SK-N-SH (cell line): ENCODE measurements at regions not wholly inside any gene's neighbourhood (a gene's known extent, or its start where the extent isn't known, plus 50 kb on each side); places are given as distances from the start of the nearest gene placed in this dataset.

Experiments
- CTCF ChIA-PET: fragments of 300-600, 350-600 bp; formaldehyde crosslinking; extraction: SDS; loops from one replicate; lab custom pipeline; 2021; lab: Yijun Ruan, JAX
- POLR2A ChIA-PET: fragments of 350-600 bp; sonication (Branson Sonifier 250); formaldehyde crosslinking; extraction: SDS; loops from one replicate; lab custom pipeline; 2020; ENCODE audit warnings: antibody characterized with exemption, inconsistent platforms; lab: Yijun Ruan, JAX
- DNase-seq: peaks from one replicate; pipeline ENCODE4 v3.0.0; 2012
- H2AFZ ChIP-seq: fragments of 200-600 bp; sonication (generic); 2 replicates; pipeline ENCODE4 v1.8.1; 2016; ENCODE audit warnings: antibody characterized with exemption, mild to moderate bottlenecking, low read depth
- H3F3A ChIP-seq: fragments of 200-600 bp; sonication (generic); replicated peaks from 2 replicates; pipeline ENCODE3; 2016; ENCODE audit warnings: antibody characterized with exemption, mild to moderate bottlenecking; ENCODE audit not compliant: insufficient read depth
- H3K27ac ChIP-seq, 2 experiments: fragments of 200-500 bp in 1 of 2; fragments of 200-600 bp in 1 of 2; sonication (Bioruptor generic) in 1 of 2; sonication (generic), shearing (Covaris generic) in 1 of 2; 2 replicates each; pipeline versions ENCODE4 v1.5.1 to v1.6.1; 2014 to 2016; ENCODE audit warnings: low read depth in 2 of 2, inconsistent platforms in 1 of 2, low read length in 1 of 2, mild to moderate bottlenecking in 1 of 2, mixed read lengths in 1 of 2
- H3K27me3 ChIP-seq: fragments of 200-600 bp; sonication (generic), shearing (Covaris generic); 2 replicates; pipeline ENCODE4 v1.6.1; 2016; ENCODE audit warnings: mixed run types; ENCODE audit not compliant: insufficient read depth
- H3K36me3 ChIP-seq, 2 experiments: fragments of 200-500 bp in 1 of 2; fragments of 200-600 bp in 1 of 2; sonication (Bioruptor generic) in 1 of 2; sonication (generic) in 1 of 2; replicated peaks in 1 of 2; 2 replicates each; pipeline versions ENCODE3 to v1.5.1; 2014 to 2016; ENCODE audit warnings: low read length in 1 of 2, mild to moderate bottlenecking in 1 of 2; ENCODE audit not compliant: insufficient read depth in 2 of 2, control insufficient read depth in 1 of 2
- H3K4me1 ChIP-seq, 2 experiments: fragments of 200-500 bp in 1 of 2; fragments of 200-600 bp in 1 of 2; sonication (Bioruptor generic) in 1 of 2; sonication (generic), shearing (Covaris generic) in 1 of 2; 2 replicates each; pipeline versions ENCODE4 v1.5.1 to v1.6.1; 2014 to 2016; ENCODE audit warnings: low read depth in 1 of 2, low read length in 1 of 2, mixed run types in 1 of 2; ENCODE audit not compliant: insufficient read depth in 2 of 2, control insufficient read depth in 1 of 2
- H3K4me2 ChIP-seq: fragments of 200-600 bp; sonication (generic), shearing (Covaris generic); 2 replicates; pipeline ENCODE4 v1.6.1; 2017; ENCODE audit warnings: mixed run types
- H3K4me3 ChIP-seq, 2 experiments: fragments of 200-500 bp in 1 of 2; fragments of 200-600 bp in 1 of 2; sonication (Bioruptor generic) in 1 of 2; sonication (generic), shearing (Covaris generic) in 1 of 2; 2 replicates each; pipeline versions ENCODE4 v1.5.1 to v1.8.1; 2014 to 2016; ENCODE audit warnings: low read depth in 2 of 2, inconsistent platforms in 1 of 2, low read length in 1 of 2, mild to moderate bottlenecking in 1 of 2, mixed read lengths in 1 of 2, moderate library complexity in 1 of 2
- H3K79me2 ChIP-seq: fragments of 200-600 bp; sonication (generic); 2 replicates; pipeline ENCODE4 v1.8.1; 2017; ENCODE audit warnings: mild to moderate bottlenecking; ENCODE audit not compliant: insufficient read depth
- H3K9ac ChIP-seq: fragments of 200-600 bp; sonication (generic); 2 replicates; pipeline ENCODE4 v1.6.1; 2017; ENCODE audit warnings: mixed run types
- H3K9me2 ChIP-seq: fragments of 200-600 bp; sonication (generic); 2 replicates; pipeline ENCODE4 v1.6.1; 2017; ENCODE audit warnings: mixed run types
- H3K9me3 ChIP-seq: fragments of 200-600 bp; sonication (generic); 2 replicates; pipeline ENCODE4 v1.6.1; 2017; ENCODE audit warnings: mixed run types, mild to moderate bottlenecking, moderate library complexity
- H4K20me1 ChIP-seq: fragments of 200-600 bp; sonication (generic); 2 replicates; pipeline ENCODE4 v1.6.1; 2017; ENCODE audit warnings: mild to moderate bottlenecking, mixed run types; ENCODE audit not compliant: insufficient read depth
- CHD2 ChIP-seq: fragments of 150-350 bp; IDR thresholded peaks from 2 replicates; pipeline ENCODE4 v1.6.1; 2018; ENCODE audit warnings: low read length; ENCODE audit not compliant: partially characterized antibody
- ELF1 ChIP-seq: IDR thresholded peaks from 2 replicates; pipeline ENCODE4 v1.4.0; 2012
- FOXJ3 ChIP-seq: sonication (generic); formaldehyde crosslinking; IDR thresholded peaks from 2 replicates; pipeline ENCODE4 v1.5.1; 2020; ENCODE audit warnings: mild to moderate bottlenecking, missing genetic modification reagents
- GATA2 ChIP-seq: sonication (generic); formaldehyde crosslinking; IDR thresholded peaks from 2 replicates; pipeline ENCODE4 v1.5.0; 2020; ENCODE audit warnings: mild to moderate bottlenecking, missing genetic modification reagents
- JUND ChIP-seq: IDR thresholded peaks from 2 replicates; pipeline ENCODE4 v1.4.0; 2012
- MEF2A ChIP-seq: IDR thresholded peaks from 2 replicates; pipeline ENCODE4 v1.4.0; 2012; ENCODE audit warnings: low read depth, borderline replicate concordance
- MXI1 ChIP-seq: IDR thresholded peaks from 2 replicates; pipeline ENCODE4 v1.6.1; 2012; ENCODE audit warnings: mild to moderate bottlenecking, low read depth, low read length, improper control_type of control experiment
- POLR2AphosphoS5 ChIP-seq: IDR thresholded peaks from 2 replicates; pipeline ENCODE4 v1.6.1; 2012; ENCODE audit warnings: low read depth, low read length
- RCOR1 ChIP-seq: fragments of 150-350 bp; IDR thresholded peaks from 2 replicates; pipeline ENCODE4 v1.6.1; 2017; ENCODE audit warnings: antibody characterized with exemption, low read length
- SIN3A ChIP-seq: IDR thresholded peaks from 2 replicates; pipeline ENCODE4 v1.6.1; 2012; ENCODE audit warnings: low read depth, mild to moderate bottlenecking, low read length, moderate library complexity, borderline replicate concordance
- SMC3 ChIP-seq: IDR thresholded peaks from 2 replicates; pipeline ENCODE4 v1.6.1; 2012; ENCODE audit warnings: low read depth, low read length, improper control_type of control experiment
- ZBTB33 ChIP-seq: IDR thresholded peaks from 2 replicates; pipeline ENCODE4 v1.4.0; 2012; ENCODE audit warnings: low read depth, borderline replicate concordance
- WGBS: methylation state at CpG from one replicate; pipeline ENCODE4 v1.1.6; 2017; ENCODE audit warnings: low lambda C conversion rate; 5-methylcytosine and 5-hydroxymethylcytosine counted together
- TF ChIP-seq, protein P1 (sequence below): fragments of 200-600 bp; sonication (generic); IDR thresholded peaks from 2 replicates; pipeline ENCODE4 v1.6.1; 2017; ENCODE audit warnings: antibody characterized with exemption, mild to moderate bottlenecking, moderate library complexity
- TF ChIP-seq, protein P2 (sequence below): IDR thresholded peaks from 2 replicates; pipeline ENCODE4 v1.6.1; 2012; ENCODE audit warnings: mild to moderate bottlenecking, low read depth, low read length, moderate library complexity
- TF ChIP-seq, protein P3 (sequence below): fragments of 150-350 bp; IDR thresholded peaks from 2 replicates; pipeline ENCODE4 v1.6.1; 2017; ENCODE audit warnings: antibody characterized with exemption, low read length, low read depth, borderline replicate concordance

- no peaks in the 10 kb centered on the region for H3K9me3 ChIP-seq
- POLR2A ChIA-PET = no interaction called here
- H3K27me3 ChIP-seq = no peaks in the 10 kb centered on the region
- no peak overlapping the region for H3K4me2 ChIP-seq
- no peaks in the 10 kb centered on the region for H3K4me1 ChIP-seq
- no peaks in the 10 kb centered on the region for H3K79me2 ChIP-seq
- no peaks in the 10 kb centered on the region for H3K36me3 ChIP-seq
- no peaks in the 10 kb centered on the region for H4K20me1 ChIP-seq
- no peak overlapping the region for H3K27ac ChIP-seq
- H2AFZ ChIP-seq = no peak overlapping the region
- no peak overlapping the region for H3K4me3 ChIP-seq
- TF ChIP-seq SIN3A (no peak), MXI1 (no peak), GATA2 (CRISPR knock-in tag) (no peak), RCOR1 (no peak), SMC3 (no peak), ZBTB33 (no peak), FOXJ3 (CRISPR knock-in tag) (no peak), CHD2 (no peak), ELF1 (no peak), MEF2A (no peak), JUND (no peak), POLR2AphosphoS5 (no peak)
- TF ChIP-seq, protein P1, sequence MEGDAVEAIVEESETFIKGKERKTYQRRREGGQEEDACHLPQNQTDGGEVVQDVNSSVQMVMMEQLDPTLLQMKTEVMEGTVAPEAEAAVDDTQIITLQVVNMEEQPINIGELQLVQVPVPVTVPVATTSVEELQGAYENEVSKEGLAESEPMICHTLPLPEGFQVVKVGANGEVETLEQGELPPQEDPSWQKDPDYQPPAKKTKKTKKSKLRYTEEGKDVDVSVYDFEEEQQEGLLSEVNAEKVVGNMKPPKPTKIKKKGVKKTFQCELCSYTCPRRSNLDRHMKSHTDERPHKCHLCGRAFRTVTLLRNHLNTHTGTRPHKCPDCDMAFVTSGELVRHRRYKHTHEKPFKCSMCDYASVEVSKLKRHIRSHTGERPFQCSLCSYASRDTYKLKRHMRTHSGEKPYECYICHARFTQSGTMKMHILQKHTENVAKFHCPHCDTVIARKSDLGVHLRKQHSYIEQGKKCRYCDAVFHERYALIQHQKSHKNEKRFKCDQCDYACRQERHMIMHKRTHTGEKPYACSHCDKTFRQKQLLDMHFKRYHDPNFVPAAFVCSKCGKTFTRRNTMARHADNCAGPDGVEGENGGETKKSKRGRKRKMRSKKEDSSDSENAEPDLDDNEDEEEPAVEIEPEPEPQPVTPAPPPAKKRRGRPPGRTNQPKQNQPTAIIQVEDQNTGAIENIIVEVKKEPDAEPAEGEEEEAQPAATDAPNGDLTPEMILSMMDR = no peak
- TF ChIP-seq, protein P2, sequence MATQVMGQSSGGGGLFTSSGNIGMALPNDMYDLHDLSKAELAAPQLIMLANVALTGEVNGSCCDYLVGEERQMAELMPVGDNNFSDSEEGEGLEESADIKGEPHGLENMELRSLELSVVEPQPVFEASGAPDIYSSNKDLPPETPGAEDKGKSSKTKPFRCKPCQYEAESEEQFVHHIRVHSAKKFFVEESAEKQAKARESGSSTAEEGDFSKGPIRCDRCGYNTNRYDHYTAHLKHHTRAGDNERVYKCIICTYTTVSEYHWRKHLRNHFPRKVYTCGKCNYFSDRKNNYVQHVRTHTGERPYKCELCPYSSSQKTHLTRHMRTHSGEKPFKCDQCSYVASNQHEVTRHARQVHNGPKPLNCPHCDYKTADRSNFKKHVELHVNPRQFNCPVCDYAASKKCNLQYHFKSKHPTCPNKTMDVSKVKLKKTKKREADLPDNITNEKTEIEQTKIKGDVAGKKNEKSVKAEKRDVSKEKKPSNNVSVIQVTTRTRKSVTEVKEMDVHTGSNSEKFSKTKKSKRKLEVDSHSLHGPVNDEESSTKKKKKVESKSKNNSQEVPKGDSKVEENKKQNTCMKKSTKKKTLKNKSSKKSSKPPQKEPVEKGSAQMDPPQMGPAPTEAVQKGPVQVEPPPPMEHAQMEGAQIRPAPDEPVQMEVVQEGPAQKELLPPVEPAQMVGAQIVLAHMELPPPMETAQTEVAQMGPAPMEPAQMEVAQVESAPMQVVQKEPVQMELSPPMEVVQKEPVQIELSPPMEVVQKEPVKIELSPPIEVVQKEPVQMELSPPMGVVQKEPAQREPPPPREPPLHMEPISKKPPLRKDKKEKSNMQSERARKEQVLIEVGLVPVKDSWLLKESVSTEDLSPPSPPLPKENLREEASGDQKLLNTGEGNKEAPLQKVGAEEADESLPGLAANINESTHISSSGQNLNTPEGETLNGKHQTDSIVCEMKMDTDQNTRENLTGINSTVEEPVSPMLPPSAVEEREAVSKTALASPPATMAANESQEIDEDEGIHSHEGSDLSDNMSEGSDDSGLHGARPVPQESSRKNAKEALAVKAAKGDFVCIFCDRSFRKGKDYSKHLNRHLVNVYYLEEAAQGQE = no peak
- TF ChIP-seq, protein P3, sequence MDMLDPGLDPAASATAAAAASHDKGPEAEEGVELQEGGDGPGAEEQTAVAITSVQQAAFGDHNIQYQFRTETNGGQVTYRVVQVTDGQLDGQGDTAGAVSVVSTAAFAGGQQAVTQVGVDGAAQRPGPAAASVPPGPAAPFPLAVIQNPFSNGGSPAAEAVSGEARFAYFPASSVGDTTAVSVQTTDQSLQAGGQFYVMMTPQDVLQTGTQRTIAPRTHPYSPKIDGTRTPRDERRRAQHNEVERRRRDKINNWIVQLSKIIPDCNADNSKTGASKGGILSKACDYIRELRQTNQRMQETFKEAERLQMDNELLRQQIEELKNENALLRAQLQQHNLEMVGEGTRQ = no peak
- no peaks in the 10 kb centered on the region for H3K9me2 ChIP-seq
- DNase-seq = no peak
- H3F3A ChIP-seq = no peaks in the 10 kb centered on the region
- WGBS = 34% methylated on average over 5 of the region's 5 CpGs
- CTCF ChIA-PET = interaction anchor here (0.8 to 1.3 kb wide), 3 partner anchors 15 to 72 kb away, joined by 3 to 4 read pairs (median 3); no protein-coding TSS in a partner anchor
- no peak overlapping the region for H3K9ac ChIP-seq
These were observed 119.7 kb upstream of the SLC25A13 start for GRCh38 chr7:96441436-96442084.
